ENCODE measurements at regions not wholly inside any gene's neighbourhood (a gene's known extent, or its start where the extent isn't known, plus 50 kb on each side); places are given as distances from the start of the nearest gene placed in this dataset.

GRCh38 chr7:156554488-156554887 lies 86.1 kb upstream of the RNF32 start:
- TF ChIP-seq CTCF (IDR thresholded peaks at IDR 0.05; ENCODE audit: borderline replicate concordance, control extremely low read depth, extremely low read depth, insufficient read depth, missing control alignments): no peak
- in situ Hi-C loops (cut with MboI; ENCODE audit: low sequenced_read_pairs, unreplicated experiment): no loop called here
- DNase-seq (ENCODE audit: low spot score): no peak

GRCh38 chr7:156549636-156550035 lies 90.9 kb upstream of the RNF32 start:
- DNase-seq (ENCODE audit: low spot score): no peak
- TF ChIP-seq CTCF (IDR thresholded peaks at IDR 0.05; ENCODE audit: borderline replicate concordance, control extremely low read depth, extremely low read depth, insufficient read depth, missing control alignments): no peak
- in situ Hi-C loops (cut with MboI; ENCODE audit: low sequenced_read_pairs, unreplicated experiment): no loop called here

- no peak for TF ChIP-seq CTCF (IDR thresholded peaks at IDR 0.05; ENCODE audit: borderline replicate concordance, control extremely low read depth, extremely low read depth, insufficient read depth, missing control alignments)
- no peak for DNase-seq (ENCODE audit: low spot score)
- in situ Hi-C loops (cut with MboI; ENCODE audit: low sequenced_read_pairs, unreplicated experiment): no loop called here
Measured at GRCh38 chr7:156547884-156548561, 92.6 kb upstream of the RNF32 start.

GRCh38 chr7:156545979-156546378 lies 94.6 kb upstream of the RNF32 start:
- DNase-seq (ENCODE audit: low spot score): no peak
- no peak for TF ChIP-seq CTCF (IDR thresholded peaks at IDR 0.05; ENCODE audit: borderline replicate concordance, control extremely low read depth, extremely low read depth, insufficient read depth, missing control alignments)
- in situ Hi-C loops (cut with MboI; ENCODE audit: low sequenced_read_pairs, unreplicated experiment): no loop called here

- in situ Hi-C loops (cut with MboI; ENCODE audit: low sequenced_read_pairs, unreplicated experiment): no loop called here
- no peak for DNase-seq (ENCODE audit: low spot score)
- TF ChIP-seq CTCF (IDR thresholded peaks at IDR 0.05; ENCODE audit: borderline replicate concordance, control extremely low read depth, extremely low read depth, insufficient read depth, missing control alignments): no peak
Measured at GRCh38 chr7:156544919-156545715, 95.5 kb upstream of the RNF32 start.

GRCh38 chr7:156543699-156544598 lies 96.6 kb upstream of the RNF32 start:
- in situ Hi-C loops (cut with MboI; ENCODE audit: low sequenced_read_pairs, unreplicated experiment): no loop called here
- TF ChIP-seq CTCF (IDR thresholded peaks at IDR 0.05; ENCODE audit: borderline replicate concordance, control extremely low read depth, extremely low read depth, insufficient read depth, missing control alignments): no peak
- no peak for DNase-seq (ENCODE audit: low spot score)
